Activated CD4-positive, alpha-beta T cell treated with anti-CD3 and anti-CD28 coated beads for 36 hours (primary cell): ENCODE measurements at regions not wholly inside any gene's neighbourhood (a gene's known extent, or its start where the extent isn't known, plus 50 kb on each side); places are given as distances from the start of the nearest gene placed in this dataset.
"Not testable (repeated sequence)": the region's sequence is repeated elsewhere in the genome, so short reads cannot be mapped to it uniquely, and the experiment has no call there.

Experiments used
- ATAC-seq: fragments of 200-7000 bp; cut with Tn5 transposase; one replicate; pipeline ENCODE4 v1.10.0; 2021; ENCODE audit warnings: mild to moderate bottlenecking, moderate library complexity
- CTCF ChIA-PET: fragments of 350-600 bp; sonication (Branson Sonifier 250); formaldehyde crosslinking; loops from one replicate; lab custom pipeline; 2021; ENCODE audit warnings: antibody characterized with exemption; lab: Charles Lee
- POLR2A ChIA-PET: fragments of 350-600 bp; sonication (Branson Sonifier 250); formaldehyde crosslinking; loops from one replicate; lab custom pipeline; 2021; ENCODE audit warnings: antibody characterized with exemption, inconsistent platforms; lab: Charles Lee
- DNase-seq: peaks from one replicate; pipeline ENCODE4 v3.0.0-alpha.2; 2020
- H3K27ac Mint-ChIP-seq: one replicate; pipeline ENCODE4 v1.8.0; 2021; ENCODE audit warnings: mixed read lengths
- H3K27me3 Mint-ChIP-seq: one replicate; pipeline ENCODE4 v1.8.0; 2021; ENCODE audit warnings: mixed read lengths
- H3K36me3 Mint-ChIP-seq: one replicate; pipeline ENCODE4 v1.8.0; 2021; ENCODE audit warnings: low read depth, mixed read lengths
- H3K4me1 Mint-ChIP-seq: one replicate; pipeline ENCODE4 v1.8.0; 2021; ENCODE audit warnings: mixed read lengths
- H3K4me3 Mint-ChIP-seq: one replicate; pipeline ENCODE4 v1.8.0; 2021; ENCODE audit warnings: mild to moderate bottlenecking, moderate library complexity, mixed read lengths
- H3K9me3 Mint-ChIP-seq: one replicate; pipeline ENCODE4 v1.8.0; 2021; ENCODE audit warnings: low read depth, mixed read lengths
- intact Hi-C, 2 experiments: fragments of 100-400 bp; cut with DNase I in 1 of 2; cut with micrococcal nuclease in 1 of 2; formaldehyde crosslinking; loops; one replicate each; pipeline versions ENCODE4 v1.14.2 to v1.15.1; 2022 to 2024; cut with DNase I, micrococcal nuclease

- no peak overlapping the region for H3K4me3 Mint-ChIP-seq
- H3K4me1 Mint-ChIP-seq: no peaks in the 10 kb centered on the region
- H3K9me3 Mint-ChIP-seq: no peaks in the 10 kb centered on the region
- peaks cover 3% of the 10 kb centered on the region for H3K27me3 Mint-ChIP-seq
- intact Hi-C loops: no loop called here
- POLR2A ChIA-PET: no interaction called here
- CTCF ChIA-PET: no interaction called here
- no peak for ATAC-seq
- H3K27ac Mint-ChIP-seq: no peak overlapping the region
- DNase-seq: no peak
- H3K36me3 Mint-ChIP-seq: no peaks in the 10 kb centered on the region
Observed at GRCh38 chr4:151584101-151584500, 175.1 kb downstream of the FHIP1A start.

DNA sequence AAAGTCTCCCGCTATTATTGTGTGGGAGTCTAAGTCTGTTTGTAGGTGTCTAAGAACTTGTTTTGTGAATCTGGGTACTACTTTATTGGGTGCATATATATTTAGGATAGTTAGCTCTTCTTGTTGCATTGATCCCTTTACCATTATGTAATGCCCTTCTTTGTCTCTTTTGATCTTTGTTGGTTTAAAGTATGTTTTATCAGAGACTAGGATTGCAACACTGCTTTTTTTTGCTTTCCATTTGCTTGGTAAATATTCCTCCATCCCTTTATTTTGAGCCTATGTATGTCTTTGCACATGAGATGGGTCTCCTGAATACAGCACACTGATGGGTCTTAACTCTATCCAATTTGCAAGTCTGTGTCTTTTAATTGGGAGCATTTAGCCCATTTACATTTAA lies 165.2 kb downstream of the GATB start:
- ATAC-seq, H3K4me3 Mint-ChIP-seq, H3K36me3 Mint-ChIP-seq, H3K27ac Mint-ChIP-seq, H3K4me1 Mint-ChIP-seq, intact Hi-C loops, POLR2A ChIA-PET, H3K9me3 Mint-ChIP-seq, DNase-seq, CTCF ChIA-PET, H3K27me3 Mint-ChIP-seq: not testable (repeated sequence)

GRCh38 chr4:151597691-151598090 lies 163.1 kb downstream of the GATB start:
- H3K27ac Mint-ChIP-seq, H3K27me3 Mint-ChIP-seq, DNase-seq, H3K4me1 Mint-ChIP-seq, ATAC-seq, H3K4me3 Mint-ChIP-seq, H3K9me3 Mint-ChIP-seq, CTCF ChIA-PET, intact Hi-C loops, H3K36me3 Mint-ChIP-seq: not testable (repeated sequence)
- POLR2A ChIA-PET: interaction anchor here (0.6 kb wide), 1 partner anchor 1234 kb away, joined by 4 read pairs; no protein-coding TSS in a partner anchor

DNA sequence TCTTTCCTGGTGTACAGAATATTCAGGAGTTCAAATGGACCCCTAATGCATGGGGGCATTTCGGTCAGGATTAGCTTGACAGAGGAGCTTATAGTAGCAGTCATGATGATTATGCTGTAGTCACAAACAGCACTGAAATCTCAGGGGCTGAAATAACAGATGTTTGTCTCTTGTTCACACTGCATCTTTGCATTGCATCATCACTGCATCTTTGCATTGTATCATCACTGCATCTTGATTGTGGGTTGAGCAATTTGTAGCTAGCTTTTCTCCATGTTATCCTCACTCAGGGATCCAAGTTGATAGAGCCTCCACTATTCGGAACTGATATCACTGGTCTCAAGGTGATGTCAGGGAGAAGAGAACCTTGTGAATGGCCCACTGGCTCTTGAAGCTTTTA lies 160.9 kb downstream of the GATB start:
- Mint-ChIP-seq H3K4me1 (no peaks in the 10 kb centered on the region), H3K27me3 (no peaks in the 10 kb centered on the region), H3K4me3 (no peak overlapping the region), H3K36me3 (no peaks in the 10 kb centered on the region), H3K27ac (no peak overlapping the region), H3K9me3 (no peaks in the 10 kb centered on the region)
- CTCF ChIA-PET: interaction anchor here (1.3 kb wide), 1 partner anchor 12 kb away, joined by 5 read pairs; no protein-coding TSS in a partner anchor
- POLR2A ChIA-PET: no interaction called here
- no peak for ATAC-seq
- intact Hi-C loops: no loop called here
- DNase-seq: no peak

- intact Hi-C loops: no loop called here
- POLR2A ChIA-PET: no interaction called here
- H3K36me3 Mint-ChIP-seq: no peaks in the 10 kb centered on the region
Observed at GRCh38 chr4:151600432-151600831, 160.4 kb downstream of the GATB start.

DNA sequence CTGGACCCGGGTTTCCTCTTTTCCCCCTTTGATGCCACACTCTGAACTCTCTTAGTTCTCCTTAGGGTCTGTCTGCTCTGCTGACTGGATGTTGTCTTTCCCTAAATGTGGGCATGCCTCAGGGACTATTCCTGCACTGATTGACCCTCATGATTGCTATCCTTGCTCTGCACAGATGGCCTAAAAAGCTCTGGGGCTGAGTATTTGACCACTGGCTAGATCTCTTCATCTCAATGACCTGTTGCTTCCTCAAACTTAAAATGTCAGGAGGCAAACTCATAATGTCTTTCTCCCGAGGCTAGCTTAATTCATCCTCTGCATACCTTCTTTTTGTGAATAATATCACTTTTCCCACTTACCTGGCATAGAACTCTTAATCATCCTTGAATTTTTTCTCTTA lies 157.4 kb downstream of the GATB start:
- H3K9me3 Mint-ChIP-seq: no peaks in the 10 kb centered on the region

More at GRCh38 chr4:151600432-151600831, 160.4 kb downstream of the GATB start:
- DNase-seq (no peak), ATAC-seq (no peak)
- Mint-ChIP-seq H3K27ac (no peak overlapping the region), H3K27me3 (no peaks in the 10 kb centered on the region), H3K4me1 (no peaks in the 10 kb centered on the region), H3K4me3 (no peak overlapping the region), H3K9me3 (no peaks in the 10 kb centered on the region)
- CTCF ChIA-PET: no interaction called here

DNA sequence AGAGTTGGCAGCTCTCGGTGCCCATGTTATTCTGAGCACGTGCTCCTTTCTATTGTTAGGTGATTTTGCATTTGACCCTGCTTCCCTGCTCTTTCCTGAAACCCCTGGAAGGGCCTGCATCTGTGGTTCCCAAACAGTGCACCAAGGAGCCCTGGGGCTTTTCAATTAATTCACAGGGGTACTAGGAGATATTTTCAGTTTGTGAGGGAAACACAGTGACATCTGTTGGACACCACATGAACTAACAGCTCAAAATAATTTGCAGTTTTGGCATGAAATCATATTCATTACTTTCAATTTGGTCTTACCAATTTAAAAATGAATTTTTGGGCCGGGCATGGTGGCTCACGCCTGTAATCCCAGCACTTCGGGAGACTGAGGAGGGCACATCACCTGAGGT lies 156.6 kb downstream of the GATB start:
- ChIA-PET POLR2A (no interaction called here), CTCF (interaction anchor here (0.7 to 1.2 kb wide), 4 partner anchors 43 to 487 kb away, joined by 3 read pairs; no protein-coding TSS in a partner anchor)
- Mint-ChIP-seq H3K27me3 (no peaks in the 10 kb centered on the region), H3K36me3 (no peaks in the 10 kb centered on the region), H3K4me3 (no peak overlapping the region), H3K9me3 (no peaks in the 10 kb centered on the region), H3K27ac (no peak overlapping the region), H3K4me1 (no peaks in the 10 kb centered on the region)
- DNase-seq (no peak), ATAC-seq (no peak)
- intact Hi-C loops: loop anchor here (1.0 to 2.0 kb wide), 3 partner anchors 241 to 487 kb away; no protein-coding TSS in a partner anchor

More for the DNA sequence above, 157.4 kb downstream of the GATB start:
- Mint-ChIP-seq H3K27ac (no peak overlapping the region), H3K4me3 (no peak overlapping the region), H3K36me3 (no peaks in the 10 kb centered on the region), H3K27me3 (no peaks in the 10 kb centered on the region), H3K4me1 (no peaks in the 10 kb centered on the region)
- intact Hi-C loops: no loop called here
- ChIA-PET CTCF (interaction anchor here (0.7 to 1.2 kb wide), 3 partner anchors 43 to 486 kb away, joined by 3 read pairs; no protein-coding TSS in a partner anchor), POLR2A (no interaction called here)
- no peak for ATAC-seq
- no peak for DNase-seq

DNA sequence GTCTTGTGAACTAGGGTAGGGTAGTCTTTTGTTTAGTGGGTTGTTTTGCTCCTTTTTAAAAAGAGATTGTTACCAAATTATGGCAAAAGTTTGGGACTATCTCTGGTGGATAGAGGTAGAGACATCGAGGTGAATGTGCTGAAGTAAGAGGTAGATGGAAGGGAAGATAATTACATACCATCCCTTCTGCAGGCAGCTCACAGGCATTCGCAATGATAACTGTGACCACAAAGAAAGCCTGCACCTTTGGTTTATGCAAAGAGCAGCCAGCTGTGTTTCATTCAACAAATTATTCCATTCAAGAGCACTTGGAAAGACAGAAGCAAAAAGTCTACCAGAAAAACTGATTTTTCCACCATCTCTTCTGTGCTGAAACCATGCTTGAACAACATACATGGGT lies 155.6 kb downstream of the GATB start:
- no peaks in the 10 kb centered on the region for H3K36me3 Mint-ChIP-seq
- no peaks in the 10 kb centered on the region for H3K4me1 Mint-ChIP-seq
- ChIA-PET POLR2A (no interaction called here), CTCF (interaction anchor here (0.6 kb wide), 1 partner anchor 1089 kb away, joined by 3 read pairs; no protein-coding TSS in a partner anchor)
- H3K9me3 Mint-ChIP-seq: no peaks in the 10 kb centered on the region
- no peak for DNase-seq
- H3K27me3 Mint-ChIP-seq: no peaks in the 10 kb centered on the region
- no peak overlapping the region for H3K27ac Mint-ChIP-seq
- ATAC-seq: no peak
- intact Hi-C loops: loop anchor here (2.0 kb wide), 2 partner anchors 242 to 488 kb away; no protein-coding TSS in a partner anchor
- H3K4me3 Mint-ChIP-seq: no peak overlapping the region

DNA sequence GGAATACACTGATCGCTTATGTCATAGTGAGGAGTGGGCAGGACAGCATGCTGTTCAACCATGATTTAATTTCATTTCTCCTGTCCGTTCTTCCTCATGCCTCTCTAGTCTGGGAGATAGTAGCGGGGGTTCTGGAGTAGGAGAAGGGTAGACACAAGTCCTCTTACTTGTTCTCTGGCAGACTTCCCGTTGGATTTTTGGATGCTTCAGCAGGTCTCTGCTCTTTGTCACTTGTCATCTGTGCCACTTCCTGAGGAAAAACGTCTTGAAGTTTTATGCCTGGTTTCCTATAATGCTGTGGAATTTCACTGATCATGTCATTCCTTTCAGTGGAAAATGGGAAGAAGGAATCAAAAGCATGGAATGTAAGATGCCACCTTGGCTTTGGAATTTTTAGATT lies 154.7 kb downstream of the GATB start:
- Mint-ChIP-seq H3K27me3 (peaks cover 3% of the 10 kb centered on the region), H3K4me1 (no peaks in the 10 kb centered on the region), H3K9me3 (no peaks in the 10 kb centered on the region), H3K4me3 (no peak overlapping the region), H3K36me3 (no peaks in the 10 kb centered on the region), H3K27ac (no peak overlapping the region)
- intact Hi-C loops: no loop called here
- ATAC-seq (no peak), DNase-seq (no peak)
- CTCF ChIA-PET: no interaction called here
- POLR2A ChIA-PET: no interaction called here

GRCh38 chr4:151610229-151610628 lies 150.6 kb downstream of the GATB start:
- Mint-ChIP-seq H3K9me3 (no peaks in the 10 kb centered on the region), H3K4me1 (no peaks in the 10 kb centered on the region), H3K27ac (no peak overlapping the region), H3K36me3 (no peaks in the 10 kb centered on the region), H3K4me3 (no peak overlapping the region), H3K27me3 (peaks cover 4% of the 10 kb centered on the region)
- ChIA-PET CTCF (interaction anchor here (0.6 to 1.4 kb wide), 2 partner anchors 17 to 332 kb away, joined by 3 read pairs; no protein-coding TSS in a partner anchor), POLR2A (no interaction called here)
- no peak for ATAC-seq
- intact Hi-C loops: loop anchor here in 1 of 2 experiments (2.0 kb wide), 1 partner anchor 333 kb away; the partner anchor contains the start of gene PRSS48
- no peak for DNase-seq

DNA sequence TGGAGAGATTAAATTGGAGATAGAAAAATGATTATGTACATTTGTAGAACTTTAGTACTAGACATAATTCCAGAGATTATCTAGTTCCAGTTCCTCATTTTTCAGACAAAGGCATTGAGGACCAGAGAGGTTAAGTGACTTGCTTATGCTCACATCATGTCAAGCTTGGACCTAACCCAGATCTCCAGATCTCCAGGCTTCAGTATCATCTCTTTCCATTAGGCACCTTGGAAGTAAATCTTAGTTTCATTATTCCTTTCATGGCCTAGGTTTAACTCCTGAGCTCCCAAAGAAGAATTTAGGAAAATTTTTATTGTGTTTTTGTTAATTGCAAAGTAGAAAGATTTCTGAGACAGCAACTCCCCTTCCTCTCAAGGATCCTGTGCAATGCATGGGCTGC lies 148.8 kb downstream of the GATB start:
- H3K36me3 Mint-ChIP-seq: no peaks in the 10 kb centered on the region
- no peaks in the 10 kb centered on the region for H3K9me3 Mint-ChIP-seq
- CTCF ChIA-PET: interaction anchor here (0.9 kb wide), 1 partner anchor 15 kb away, joined by 4 read pairs; no protein-coding TSS in a partner anchor
- ATAC-seq (no peak), DNase-seq (no peak)
- no peak overlapping the region for H3K4me3 Mint-ChIP-seq
- no peak overlapping the region for H3K27ac Mint-ChIP-seq
- POLR2A ChIA-PET: no interaction called here
- peaks cover 4% of the 10 kb centered on the region for H3K27me3 Mint-ChIP-seq
- no peaks in the 10 kb centered on the region for H3K4me1 Mint-ChIP-seq
- intact Hi-C loops: loop anchor here in 1 of 2 experiments (2.0 kb wide), 1 partner anchor 335 kb away; the partner anchor contains the start of gene PRSS48

DNA sequence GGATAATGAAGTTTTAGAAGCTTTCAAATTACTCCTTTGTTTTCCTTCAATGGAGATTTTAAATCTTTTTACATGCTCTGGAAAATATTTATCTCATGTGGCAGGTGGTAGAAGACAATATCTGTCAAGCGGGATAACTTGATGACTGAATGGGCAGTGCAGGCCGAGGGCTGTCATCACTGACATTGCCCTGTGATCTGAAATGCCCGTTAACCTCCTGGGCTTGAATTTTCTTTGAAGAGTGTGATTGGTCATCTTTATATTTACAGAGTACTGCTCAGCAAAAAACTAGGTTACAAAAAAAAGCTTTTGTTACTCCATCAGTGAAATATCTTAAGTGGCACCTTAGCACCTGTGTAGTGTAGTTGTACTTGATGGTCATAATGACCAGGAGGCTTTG lies 147.5 kb downstream of the GATB start:
- intact Hi-C loops: no loop called here
- H3K9me3 Mint-ChIP-seq: no peaks in the 10 kb centered on the region
- ATAC-seq: no peak

More for the DNA sequence above, 147.5 kb downstream of the GATB start:
- ChIA-PET POLR2A (no interaction called here), CTCF (no interaction called here)
- DNase-seq: no peak
- H3K27ac Mint-ChIP-seq: no peak overlapping the region
- H3K27me3 Mint-ChIP-seq: peaks cover 4% of the 10 kb centered on the region
- no peak overlapping the region for H3K4me3 Mint-ChIP-seq
- H3K36me3 Mint-ChIP-seq: no peaks in the 10 kb centered on the region
- no peaks in the 10 kb centered on the region for H3K4me1 Mint-ChIP-seq
